HFFc6 (cell line): ENCODE measurements at regions not wholly inside any gene's neighbourhood (a gene's known extent, or its start where the extent isn't known, plus 50 kb on each side); places are given as distances from the start of the nearest gene placed in this dataset.
"Not testable (repeated sequence)": the region's sequence is repeated elsewhere in the genome, so short reads cannot be mapped to it uniquely, and the experiment has no call there.

Experiments used
- DNase-seq: peaks from one replicate; pipeline ENCODE4 v3.0.0-alpha.2; 2018
- H3K27ac Mint-ChIP-seq: 2 replicates; pipeline ENCODE4 v1.8.0; 2020; ENCODE audit warnings: mild to moderate bottlenecking, mixed read lengths
- H3K27me3 Mint-ChIP-seq: 2 replicates; pipeline ENCODE4 v1.8.0; 2021; ENCODE audit warnings: mild to moderate bottlenecking, moderate library complexity, mixed read lengths; ENCODE audit not compliant: insufficient read depth
- H3K36me3 Mint-ChIP-seq: 2 replicates; pipeline ENCODE4 v1.8.0; 2021; ENCODE audit warnings: low read depth, mixed read lengths
- H3K4me1 Mint-ChIP-seq: 2 replicates; pipeline ENCODE4 v1.8.0; 2020; ENCODE audit warnings: low read depth, mixed read lengths
- H3K4me3 Mint-ChIP-seq: 2 replicates; pipeline ENCODE4 v1.8.0; 2020; ENCODE audit warnings: mild to moderate bottlenecking, moderate library complexity, mixed read lengths
- H3K9me3 Mint-ChIP-seq: 2 replicates; pipeline ENCODE4 v1.8.0; 2020; ENCODE audit warnings: mild to moderate bottlenecking, mixed read lengths
- TF ChIP-seq, protein P1 (sequence below): fragments of 200-600 bp; sonication (generic); IDR thresholded peaks from 2 replicates; pipeline ENCODE4 v1.5.0; 2021; ENCODE audit warnings: antibody characterized with exemption, mild to moderate bottlenecking

DNA sequence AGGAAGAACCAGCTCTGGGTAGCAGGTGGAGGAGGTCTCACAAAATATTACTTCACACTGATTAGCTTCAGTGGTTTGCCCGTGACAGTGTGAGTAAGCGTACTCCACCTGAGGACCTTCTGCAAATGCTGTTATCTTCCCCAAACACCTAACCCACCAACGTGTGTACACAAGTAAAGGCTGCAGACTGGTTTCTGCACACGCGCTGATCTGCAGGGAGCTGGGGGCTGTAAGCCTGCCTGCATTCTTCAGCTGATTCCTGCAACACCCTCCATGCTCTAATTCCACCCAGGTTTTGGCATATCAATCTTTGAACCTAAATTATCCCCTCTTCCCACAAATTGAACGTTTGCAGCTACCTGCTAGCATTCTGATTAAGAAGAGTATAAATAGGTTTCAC is 820.2 kb downstream of the TRIML1 start:
- peaks cover 2% of the 10 kb centered on the region; the same call in 1 of the 2 replicates for H3K27me3 Mint-ChIP-seq
- no peak for DNase-seq
- H3K27ac Mint-ChIP-seq = no peak overlapping the region; the same call in 1 of the 2 replicates
- TF ChIP-seq, protein P1, sequence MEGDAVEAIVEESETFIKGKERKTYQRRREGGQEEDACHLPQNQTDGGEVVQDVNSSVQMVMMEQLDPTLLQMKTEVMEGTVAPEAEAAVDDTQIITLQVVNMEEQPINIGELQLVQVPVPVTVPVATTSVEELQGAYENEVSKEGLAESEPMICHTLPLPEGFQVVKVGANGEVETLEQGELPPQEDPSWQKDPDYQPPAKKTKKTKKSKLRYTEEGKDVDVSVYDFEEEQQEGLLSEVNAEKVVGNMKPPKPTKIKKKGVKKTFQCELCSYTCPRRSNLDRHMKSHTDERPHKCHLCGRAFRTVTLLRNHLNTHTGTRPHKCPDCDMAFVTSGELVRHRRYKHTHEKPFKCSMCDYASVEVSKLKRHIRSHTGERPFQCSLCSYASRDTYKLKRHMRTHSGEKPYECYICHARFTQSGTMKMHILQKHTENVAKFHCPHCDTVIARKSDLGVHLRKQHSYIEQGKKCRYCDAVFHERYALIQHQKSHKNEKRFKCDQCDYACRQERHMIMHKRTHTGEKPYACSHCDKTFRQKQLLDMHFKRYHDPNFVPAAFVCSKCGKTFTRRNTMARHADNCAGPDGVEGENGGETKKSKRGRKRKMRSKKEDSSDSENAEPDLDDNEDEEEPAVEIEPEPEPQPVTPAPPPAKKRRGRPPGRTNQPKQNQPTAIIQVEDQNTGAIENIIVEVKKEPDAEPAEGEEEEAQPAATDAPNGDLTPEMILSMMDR = no peak
- no peaks in the 10 kb centered on the region; the same call in 1 of the 2 replicates for H3K9me3 Mint-ChIP-seq
- H3K4me1 Mint-ChIP-seq = peaks cover 54% of the 10 kb centered on the region
- peaks cover 6% of the 10 kb centered on the region for H3K36me3 Mint-ChIP-seq
- no peak overlapping the region for H3K4me3 Mint-ChIP-seq

DNA sequence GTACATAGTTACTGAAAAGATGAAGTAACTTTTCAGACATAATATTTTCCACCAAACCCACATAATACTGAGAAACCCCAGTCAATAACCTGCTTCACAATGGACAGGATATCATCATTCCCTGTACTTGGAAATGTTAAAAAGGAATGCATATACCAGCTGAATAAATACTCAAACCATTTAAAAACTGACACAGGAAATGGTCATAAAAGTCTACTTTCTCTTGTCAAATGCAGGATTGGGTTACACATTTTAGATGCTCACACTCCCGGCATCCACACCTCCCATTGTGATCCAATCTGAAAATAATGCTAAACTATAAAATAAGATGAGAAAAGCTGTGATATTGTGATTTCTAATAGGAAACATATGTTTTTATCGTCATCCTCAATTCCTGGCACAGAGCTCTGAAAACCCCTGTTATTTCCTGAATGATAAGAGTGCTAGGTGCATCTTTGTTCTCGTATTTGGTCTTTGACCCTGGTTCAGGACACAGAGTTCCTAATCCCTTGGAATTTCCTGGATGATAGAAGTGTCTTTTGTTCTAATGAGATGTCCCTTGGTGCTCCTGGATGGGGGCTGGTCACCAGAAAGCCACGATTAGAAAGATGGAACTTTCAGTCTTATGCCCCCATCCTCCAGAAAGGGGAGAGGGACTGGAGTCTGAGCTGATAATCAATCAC is 821.3 kb downstream of the TRIML1 start:
- DNase-seq = no peak
- Mint-ChIP-seq H3K36me3 (peaks cover 11% of the 10 kb centered on the region), H3K4me1 (peaks cover 54% of the 10 kb centered on the region), H3K27ac (no peak overlapping the region; the same call in 1 of the 2 replicates), H3K9me3 (peaks cover 6% of the 10 kb centered on the region; the same call in 1 of the 2 replicates), H3K27me3 (peaks cover 2% of the 10 kb centered on the region; the same call in 1 of the 2 replicates), H3K4me3 (peak overlapping the region; percentile 18; the same call in 1 of the 2 replicates)
- TF ChIP-seq, protein P1 = no peak

DNA sequence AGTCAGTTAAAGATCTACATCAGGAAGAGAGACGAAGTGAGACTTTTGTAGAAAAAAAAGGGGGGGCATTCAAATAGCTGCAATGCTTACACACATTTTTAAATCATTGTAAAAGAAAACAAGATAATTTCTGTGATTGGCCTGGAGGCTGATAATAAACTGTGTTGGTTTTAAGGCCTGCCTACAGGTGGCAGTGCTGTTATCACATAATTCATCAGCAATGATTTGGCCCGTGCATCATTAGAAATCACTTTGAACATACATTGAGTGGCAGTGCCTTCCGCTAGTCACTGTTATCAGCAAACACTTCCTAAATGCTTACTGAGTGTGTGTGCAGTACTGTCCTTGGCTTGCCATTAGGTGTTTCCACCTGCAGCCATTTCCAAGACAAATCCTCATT is 831.9 kb downstream of the TRIML1 start:
- H3K36me3 Mint-ChIP-seq = peaks cover 5% of the 10 kb centered on the region
- peak overlapping the region; percentile 29; the same call in 1 of the 2 replicates for H3K27ac Mint-ChIP-seq
- DNase-seq = peak; percentile 36
- no peaks in the 10 kb centered on the region; the same call in 1 of the 2 replicates for H3K9me3 Mint-ChIP-seq
- H3K27me3 Mint-ChIP-seq = no peaks in the 10 kb centered on the region
- TF ChIP-seq, protein P1 = peak; percentile 73
- peaks cover 36% of the 10 kb centered on the region for H3K4me1 Mint-ChIP-seq
- H3K4me3 Mint-ChIP-seq = peak overlapping the region; percentile 61; the same call in 1 of the 2 replicates

DNA sequence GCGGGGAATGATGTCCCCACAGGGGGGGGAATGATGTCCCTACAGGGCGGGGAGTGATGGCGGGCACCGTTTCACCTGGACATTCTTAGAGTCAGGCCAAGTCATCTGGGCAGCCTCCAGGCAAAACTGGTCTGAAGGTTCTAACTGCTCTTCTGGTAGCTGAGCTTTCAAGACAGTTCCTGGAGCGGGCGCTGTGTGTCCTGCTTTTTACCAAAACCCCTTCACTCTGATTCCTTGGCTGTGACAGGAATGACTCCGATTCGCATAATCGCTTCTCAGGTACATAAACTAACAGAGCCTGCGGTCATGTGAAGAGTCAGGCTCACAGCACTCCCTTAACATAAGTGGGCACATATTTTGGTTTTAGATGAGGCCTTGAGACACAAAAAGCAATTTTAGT is 836.0 kb downstream of the TRIML1 start:
- Mint-ChIP-seq H3K9me3 (no peaks in the 10 kb centered on the region; the same call in 1 of the 2 replicates), H3K36me3 (peaks cover 5% of the 10 kb centered on the region), H3K4me1 (peaks cover 54% of the 10 kb centered on the region), H3K27me3 (no peaks in the 10 kb centered on the region), H3K4me3 (no peak overlapping the region), H3K27ac (no peak overlapping the region)
- DNase-seq = no peak
- TF ChIP-seq, protein P1 = no peak

DNA sequence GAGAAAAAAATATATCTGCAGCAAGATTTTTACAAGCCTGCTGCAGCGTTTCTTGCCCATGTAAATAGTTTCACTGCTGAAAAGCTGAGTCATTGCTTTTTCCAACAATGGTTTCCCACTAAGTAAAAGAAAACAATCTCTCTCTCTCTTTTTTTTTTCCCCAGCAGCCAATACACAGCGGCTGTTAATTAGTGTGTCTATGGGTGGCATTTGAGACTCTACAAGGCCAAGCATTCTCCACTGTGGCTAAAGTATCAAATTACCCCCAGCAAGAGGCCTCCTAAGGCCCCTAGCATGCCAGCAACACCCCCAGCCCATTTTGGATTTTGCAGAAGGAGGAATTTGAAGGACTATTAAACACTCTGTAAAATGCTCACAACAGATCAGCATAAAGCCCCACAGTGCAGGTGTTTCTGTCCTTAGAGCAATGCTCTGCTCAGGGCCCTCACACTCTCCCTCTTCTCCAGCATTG is 837.4 kb downstream of the TRIML1 start:
- DNase-seq = peak; percentile 67
- Mint-ChIP-seq H3K9me3 (no peaks in the 10 kb centered on the region; the same call in 1 of the 2 replicates), H3K4me3 (peak overlapping the region; percentile 62), H3K27me3 (no peaks in the 10 kb centered on the region), H3K27ac (peak overlapping the region; percentile 74), H3K4me1 (peaks cover 54% of the 10 kb centered on the region), H3K36me3 (peaks cover 5% of the 10 kb centered on the region)
- TF ChIP-seq, protein P1 = no peak

DNA sequence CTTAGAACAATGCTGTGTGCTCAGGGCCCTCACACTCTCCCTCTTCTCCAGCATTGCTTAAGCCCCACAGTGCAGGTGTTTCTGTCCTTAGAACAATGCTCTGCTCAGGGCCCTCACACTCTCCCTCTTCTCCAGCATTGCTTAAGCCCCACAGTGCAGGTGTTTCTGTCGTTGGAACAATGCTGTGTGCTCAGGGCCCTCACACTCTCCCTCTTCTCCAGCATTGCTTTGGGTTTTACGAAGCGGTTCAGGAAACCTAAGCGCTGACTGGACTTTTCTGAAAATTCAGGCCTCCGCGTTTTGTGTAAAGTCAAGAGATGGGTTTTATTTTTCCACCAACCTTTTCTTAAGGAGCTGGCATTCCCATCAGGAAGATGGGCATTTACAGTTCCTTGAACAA is 838.0 kb downstream of the TRIML1 start:
- DNase-seq, H3K9me3 Mint-ChIP-seq, H3K36me3 Mint-ChIP-seq, H3K27ac Mint-ChIP-seq, H3K27me3 Mint-ChIP-seq, H3K4me3 Mint-ChIP-seq: not testable (repeated sequence)
- H3K4me1 Mint-ChIP-seq = peaks cover 49% of the 10 kb centered on the region
